HG03354 (cell line): ENCODE measurements at regions not wholly inside any gene's neighbourhood (a gene's known extent, or its start where the extent isn't known, plus 50 kb on each side); places are given as distances from the start of the nearest gene placed in this dataset.

ENCODE experiments used
- ATAC-seq: cut with Tn5 transposase; IDR thresholded peaks from one replicate; pipeline ENCODE4 v1.9.1; 2021; ENCODE audit warnings: mild to moderate bottlenecking; ENCODE audit not compliant: unreplicated experiment, poor library complexity, severe bottlenecking

GRCh38 chr5:125609011-125609410 is 814.2 kb upstream of the GRAMD2B start:
- no peak for ATAC-seq

- no peak for ATAC-seq
These were observed 812.3 kb upstream of the GRAMD2B start for GRCh38 chr5:125610892-125611291.

GRCh38 chr5:125611541-125611940 is 811.7 kb upstream of the GRAMD2B start:
- ATAC-seq: no peak

- no peak for ATAC-seq
These were observed 811.0 kb upstream of the GRAMD2B start for GRCh38 chr5:125612181-125612721.

GRCh38 chr5:125612776-125613175 is 810.4 kb upstream of the GRAMD2B start:
- no peak for ATAC-seq

- ATAC-seq: no peak
These were observed 793.0 kb upstream of the GRAMD2B start for GRCh38 chr5:125630237-125630636.

GRCh38 chr5:125633523-125633922 is 789.7 kb upstream of the GRAMD2B start:
- ATAC-seq: no peak

GRCh38 chr5:125634216-125634835 is 788.9 kb upstream of the GRAMD2B start:
- ATAC-seq: no peak

GRCh38 chr5:125639858-125640257 is 783.4 kb upstream of the GRAMD2B start:
- ATAC-seq: no peak

GRCh38 chr5:125652761-125653160 is 770.4 kb upstream of the GRAMD2B start:
- no peak for ATAC-seq

- ATAC-seq: no peak
These were observed 768.8 kb upstream of the GRAMD2B start for GRCh38 chr5:125654392-125654791.

GRCh38 chr5:125655156-125655555 is 768.1 kb upstream of the GRAMD2B start:
- no peak for ATAC-seq

- no peak for ATAC-seq
These were observed 765.3 kb upstream of the GRAMD2B start for GRCh38 chr5:125657936-125658335.

- ATAC-seq: no peak
These were observed 763.7 kb upstream of the GRAMD2B start for GRCh38 chr5:125659316-125660023.

- no peak for ATAC-seq
These were observed 762.8 kb upstream of the GRAMD2B start for GRCh38 chr5:125660231-125660895.

GRCh38 chr5:125661584-125661983 is 761.6 kb upstream of the GRAMD2B start:
- no peak for ATAC-seq

- no peak for ATAC-seq
These were observed 754.3 kb upstream of the GRAMD2B start for GRCh38 chr5:125668884-125669283.

- ATAC-seq: no peak
These were observed 749.8 kb upstream of the GRAMD2B start for GRCh38 chr5:125673359-125673950.

GRCh38 chr5:125679522-125679921 is 743.7 kb upstream of the GRAMD2B start:
- ATAC-seq: no peak

GRCh38 chr5:125683669-125684068 is 739.5 kb upstream of the GRAMD2B start:
- no peak for ATAC-seq
